ENCODE measurements at regions not wholly inside any gene's neighbourhood (a gene's known extent, or its start where the extent isn't known, plus 50 kb on each side); places are given as distances from the start of the nearest gene placed in this dataset.
"Not testable (repeated sequence)": the region's sequence is repeated elsewhere in the genome, so short reads cannot be mapped to it uniquely, and the experiment has no call there.

DNA sequence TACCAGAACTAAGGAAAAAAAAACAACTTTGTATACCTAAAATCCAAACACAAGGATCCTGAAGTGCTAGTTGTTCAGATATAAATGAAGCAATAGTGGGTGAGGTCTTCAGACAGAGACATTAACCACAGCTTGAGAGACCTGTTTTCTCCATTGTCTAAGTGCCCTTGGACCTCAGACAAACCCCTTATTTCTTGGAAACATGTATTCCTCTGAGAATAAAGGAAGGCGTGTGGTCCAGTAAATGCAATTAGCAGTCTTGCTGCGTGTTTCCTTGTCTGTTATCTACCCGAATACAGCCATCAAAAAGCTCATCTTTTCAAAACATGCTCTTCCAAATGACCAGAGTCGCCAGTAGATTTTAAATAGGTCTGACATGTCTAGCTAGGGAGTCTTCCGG lies 291.1 kb upstream of the NFIA start:
- no peak for FAIRE-seq

DNA sequence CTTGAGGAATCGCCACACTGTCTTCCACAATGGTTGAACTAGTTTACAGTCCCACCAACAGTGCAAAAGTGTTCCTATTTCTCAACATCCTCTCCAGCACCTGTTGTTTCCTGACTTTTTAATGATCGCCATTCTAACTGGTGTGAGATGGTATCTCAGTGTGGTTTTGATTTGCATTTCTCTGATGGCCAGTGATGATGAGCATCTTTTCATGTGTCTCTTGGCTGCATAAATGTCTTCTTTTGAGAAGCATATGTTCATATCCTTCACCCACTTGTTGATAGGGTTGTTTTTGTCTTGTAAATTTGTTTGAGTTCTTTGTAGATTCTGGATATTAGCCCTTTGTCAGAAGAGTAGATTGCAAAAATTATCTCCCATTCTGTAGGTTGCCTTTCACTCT lies 309.3 kb upstream of the NFIA start:
- not testable (repeated sequence) for FAIRE-seq

DNA sequence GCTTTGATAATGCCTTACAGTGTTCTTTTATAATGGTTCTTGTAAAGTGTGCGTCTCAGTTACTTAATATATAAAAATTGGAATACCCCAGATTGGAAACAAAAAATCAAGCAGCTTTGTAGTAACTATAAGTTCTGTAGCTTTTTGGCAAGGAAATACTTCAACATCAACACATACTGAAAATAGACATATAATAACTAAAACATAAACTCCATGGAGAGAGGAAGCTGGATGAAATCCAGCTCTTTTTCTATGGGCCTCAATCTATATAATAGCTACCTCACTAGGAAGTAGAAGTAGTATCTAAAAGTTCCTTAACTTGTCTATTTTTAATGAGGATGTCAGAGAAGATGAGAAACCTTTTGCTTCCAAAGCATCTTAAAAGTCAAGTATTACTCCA lies 313.3 kb upstream of the NFIA start:
- FAIRE-seq, result no peak

DNA sequence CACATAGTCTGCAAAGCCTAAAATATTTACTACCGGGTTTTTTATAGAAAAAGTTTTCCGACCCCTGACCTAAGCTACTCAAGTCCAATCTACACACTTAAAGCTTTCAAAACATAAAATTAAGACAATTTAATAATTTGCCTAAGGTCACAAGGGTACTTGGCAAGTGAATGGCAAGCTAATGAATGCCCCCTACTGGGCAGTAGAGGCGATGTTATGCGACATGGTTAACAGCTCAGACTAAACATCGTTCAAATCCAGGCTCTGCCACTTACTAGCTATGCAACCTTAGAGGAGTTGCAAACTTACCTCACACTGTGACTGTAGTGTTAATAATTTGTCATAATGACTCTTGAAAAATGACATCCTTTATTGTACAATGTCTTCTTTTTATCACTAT lies 317.2 kb upstream of the NFIA start:
- FAIRE-seq, result no peak

DNA sequence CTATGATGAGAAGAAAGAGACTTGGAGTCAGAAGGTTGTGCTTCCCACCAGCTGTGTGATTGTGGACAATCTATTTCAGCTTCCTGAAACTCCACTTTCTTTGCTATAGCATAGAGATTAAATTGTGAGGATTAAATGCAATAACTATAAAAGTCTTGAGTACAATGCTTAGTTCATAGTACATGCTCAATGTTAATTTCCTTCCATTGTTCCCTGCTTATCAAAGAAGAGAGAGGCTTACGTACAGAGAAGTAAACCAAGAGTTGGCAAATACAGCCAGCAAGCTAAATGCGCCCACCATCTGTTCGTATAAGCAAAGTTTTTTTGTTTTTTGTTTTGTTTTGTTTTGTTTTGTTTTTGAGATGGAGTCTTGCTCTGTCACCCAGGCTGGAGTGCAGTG lies 317.9 kb upstream of the NFIA start:
- no peak for FAIRE-seq

DNA sequence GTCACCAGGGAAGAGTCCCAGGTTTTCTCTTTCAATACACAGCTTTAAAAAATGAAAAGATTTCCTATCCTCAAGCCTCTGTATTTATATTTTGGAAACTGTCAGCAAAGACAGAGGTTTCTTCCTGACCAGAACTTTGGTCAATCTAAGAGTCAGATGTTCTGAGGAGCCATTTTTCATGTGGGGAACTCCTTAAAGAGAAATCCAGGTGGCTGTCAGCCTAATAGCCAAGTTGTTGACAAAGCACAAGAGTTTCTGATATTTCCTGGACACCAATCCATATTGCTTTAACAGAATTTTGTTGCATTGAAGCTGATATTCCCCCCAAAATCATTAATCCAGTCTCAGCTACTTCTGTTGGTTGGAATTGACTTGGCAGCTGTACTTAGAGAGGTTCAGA lies 318.6 kb upstream of the NFIA start:
- no peak for FAIRE-seq

DNA sequence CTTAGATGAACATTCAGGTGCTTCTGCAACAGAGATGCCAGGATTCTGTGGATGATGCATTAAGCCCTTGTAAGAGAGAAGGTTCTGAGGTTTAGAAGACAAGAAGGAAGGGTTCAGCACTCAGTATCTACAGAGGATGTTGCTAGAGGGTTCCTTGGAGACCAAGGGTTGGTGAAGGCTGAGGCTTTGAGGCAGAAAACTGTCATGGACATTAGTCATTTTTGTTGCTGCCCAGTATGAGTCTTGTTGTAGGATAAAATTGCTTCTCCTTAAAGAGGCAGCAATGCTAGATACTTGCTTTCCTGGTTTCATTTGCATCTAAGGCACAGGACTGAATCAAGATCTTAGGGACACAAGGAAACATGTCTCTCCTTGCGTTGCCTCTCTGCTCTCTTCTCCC lies 319.4 kb upstream of the NFIA start:
- no peak for FAIRE-seq

DNA sequence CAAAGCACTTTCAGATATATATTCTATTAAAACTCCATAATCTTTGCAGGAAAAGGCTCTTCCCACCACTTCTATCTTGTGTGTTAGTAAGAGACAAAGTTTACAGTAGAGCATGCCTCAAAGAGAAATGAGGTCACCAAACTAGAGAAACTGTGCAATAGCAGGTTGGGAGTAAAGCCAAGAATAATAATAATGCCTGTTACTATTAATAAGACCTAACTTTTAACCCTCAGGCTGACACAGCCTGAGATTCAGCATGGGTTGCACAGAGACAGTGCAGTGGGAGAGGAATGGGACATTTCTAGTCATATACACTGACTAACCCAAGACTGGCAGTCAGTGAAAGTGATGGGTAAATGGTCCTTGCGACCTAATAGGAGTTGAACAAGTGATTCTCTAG lies 320.2 kb upstream of the NFIA start:
- no peak for FAIRE-seq

DNA sequence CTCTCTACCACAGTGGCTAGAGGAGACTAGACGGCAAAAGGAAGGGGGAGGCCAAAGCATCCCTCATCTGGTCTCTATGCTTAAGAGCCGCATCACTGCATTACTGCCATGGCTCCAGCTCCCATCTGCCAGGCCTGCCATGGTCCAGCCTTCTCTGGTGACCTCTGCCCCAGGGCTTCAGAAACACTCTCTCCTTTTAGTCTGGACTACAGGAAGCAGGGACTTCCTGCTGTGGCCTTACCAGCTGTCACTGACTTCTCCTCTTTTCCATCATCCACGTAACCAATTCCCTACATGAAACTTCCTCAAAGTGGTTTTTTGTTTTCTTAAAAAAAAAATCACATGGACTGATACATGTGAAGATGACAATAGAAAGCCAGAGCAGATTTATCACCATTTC lies 323.1 kb upstream of the NFIA start:
- no peak for FAIRE-seq

DNA sequence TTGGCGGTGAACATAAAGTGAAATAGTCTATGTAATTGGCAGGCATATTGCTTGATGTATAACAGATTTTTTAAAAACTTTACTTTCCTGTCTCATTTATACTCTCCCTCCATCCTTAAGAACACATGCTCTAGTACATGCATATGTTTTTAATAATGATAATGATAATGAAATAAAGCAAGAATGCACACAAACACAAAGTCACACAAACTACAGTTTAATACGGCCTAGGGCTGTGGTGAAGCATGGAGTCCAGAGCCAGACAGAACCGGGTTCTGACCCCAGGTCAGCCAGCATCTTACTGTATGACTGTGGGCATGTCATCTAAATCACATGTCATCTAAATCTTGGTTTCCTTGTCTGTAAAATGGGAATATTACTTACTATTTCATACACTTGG lies 324.9 kb upstream of the NFIA start:
- FAIRE-seq, result no peak

DNA sequence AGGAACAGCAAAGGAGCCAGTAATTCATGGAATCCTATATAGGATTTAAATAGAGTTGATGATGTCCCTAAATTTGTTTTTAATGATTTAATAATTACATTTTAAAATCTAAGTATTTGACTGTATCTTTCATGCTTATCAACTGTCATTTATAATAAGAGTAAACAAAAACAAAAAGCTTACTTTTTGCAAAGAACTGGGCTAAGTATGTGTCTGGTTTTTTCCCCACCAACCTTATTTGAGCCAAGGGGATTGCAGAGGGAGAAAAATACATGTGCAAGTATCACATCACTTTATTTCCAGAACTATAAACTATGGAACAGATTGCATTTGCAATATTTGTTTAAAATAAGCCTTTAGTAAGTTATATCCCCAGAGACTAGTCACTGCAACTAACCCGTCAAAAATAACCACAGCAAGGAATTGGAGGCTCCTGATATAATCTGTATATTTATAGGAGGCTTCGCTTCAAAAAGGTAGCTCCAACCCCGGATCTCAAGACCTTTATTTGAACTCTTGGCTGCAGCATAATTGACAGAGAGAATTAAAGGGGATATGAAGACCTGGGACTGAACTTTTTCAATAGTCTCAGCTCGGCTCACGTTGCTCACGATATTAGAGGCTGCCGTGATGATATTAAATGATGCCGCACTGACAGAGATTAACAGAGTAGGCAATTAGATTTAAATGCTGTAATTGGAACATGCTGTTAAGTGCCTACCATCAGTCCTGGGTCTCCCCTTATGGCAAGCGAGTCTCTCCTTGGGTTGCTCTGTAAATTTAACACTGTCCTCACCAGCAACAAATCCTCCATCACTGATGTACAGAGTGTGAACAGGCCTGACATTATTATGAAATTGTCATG lies 329.1 kb upstream of the NFIA start:
- FAIRE-seq, result no peak

DNA sequence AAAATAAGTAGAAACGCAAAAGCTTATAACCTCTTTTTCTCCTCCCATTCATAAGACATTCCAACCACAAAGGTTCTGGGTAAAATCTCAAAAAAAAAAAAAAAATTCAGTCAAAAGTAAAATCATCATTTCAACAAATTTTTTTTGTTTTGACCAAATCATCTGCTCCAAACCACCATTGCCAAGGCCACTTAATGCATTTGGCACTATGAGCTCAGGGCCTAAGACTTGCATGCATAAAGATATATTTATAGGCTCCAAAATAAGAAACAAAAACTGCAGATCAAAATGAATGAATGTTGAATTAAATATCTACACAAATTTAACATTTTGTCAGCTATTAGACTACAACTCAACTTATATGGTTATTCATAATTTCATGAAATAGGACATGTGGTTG lies 331.1 kb upstream of the NFIA start:
- FAIRE-seq, result no peak

DNA sequence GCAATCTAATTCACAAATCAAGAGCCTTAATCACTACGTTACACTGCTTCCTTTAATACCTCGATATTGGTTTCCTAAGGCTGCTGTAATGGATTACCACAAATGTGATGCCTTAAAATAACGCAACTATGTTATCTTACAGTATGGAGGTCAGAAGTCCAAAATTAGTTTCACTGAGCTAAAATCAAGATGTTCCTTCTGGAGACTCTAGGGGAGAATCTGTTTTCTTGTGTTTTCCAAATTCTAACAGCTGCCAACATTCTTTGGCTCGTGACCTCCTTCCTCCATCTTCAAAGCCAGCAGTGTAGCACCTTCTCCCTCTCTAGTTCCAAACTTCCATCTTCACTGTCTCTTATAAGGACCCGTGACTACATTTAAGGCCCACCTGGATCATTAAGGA lies 335.0 kb upstream of the NFIA start:
- no peak for FAIRE-seq

DNA sequence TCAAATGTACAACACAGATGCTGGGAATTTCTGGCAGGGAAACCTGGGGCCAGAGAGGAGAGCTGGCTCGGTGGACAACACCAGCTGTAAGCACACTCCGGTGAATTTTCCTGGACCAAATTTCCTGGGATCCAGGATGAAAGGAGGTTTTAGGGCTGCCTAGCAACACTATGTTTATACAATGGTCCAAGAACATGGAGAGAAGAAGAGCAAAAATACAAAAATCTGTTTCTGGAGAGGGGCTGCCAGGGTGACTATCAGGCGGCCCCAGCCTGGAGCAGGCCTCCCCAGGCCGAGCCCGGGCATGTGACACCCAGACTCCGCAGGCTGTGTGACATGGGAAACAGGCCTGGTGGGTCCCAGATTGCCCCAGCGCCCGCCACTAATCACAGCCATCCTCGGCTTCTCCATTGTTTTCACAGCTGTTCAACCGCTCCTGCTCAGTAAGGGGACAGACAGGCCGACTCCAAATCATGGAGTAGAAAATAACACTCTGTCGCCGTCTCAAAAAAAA lies 336.0 kb upstream of the NFIA start:
- FAIRE-seq, result no peak

DNA sequence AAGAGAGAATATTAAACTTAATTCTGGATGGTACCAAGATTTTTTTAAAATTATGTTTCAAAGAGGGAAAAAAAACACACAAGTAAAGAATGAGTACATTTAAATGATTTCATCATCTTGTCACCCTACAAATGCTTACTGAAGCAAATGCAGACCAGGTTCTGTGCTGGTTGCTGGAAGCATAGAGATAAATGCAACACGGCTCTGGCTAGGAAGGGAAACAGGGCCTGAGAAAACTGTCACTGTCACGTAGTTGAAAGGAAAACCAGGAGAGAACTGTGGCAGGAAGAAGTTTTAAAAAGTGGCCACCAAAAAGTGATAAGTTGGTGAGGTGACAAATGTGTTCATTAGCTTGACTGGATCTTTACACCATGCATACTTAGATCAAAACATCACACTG lies 336.9 kb upstream of the NFIA start:
- FAIRE-seq, result no peak

DNA sequence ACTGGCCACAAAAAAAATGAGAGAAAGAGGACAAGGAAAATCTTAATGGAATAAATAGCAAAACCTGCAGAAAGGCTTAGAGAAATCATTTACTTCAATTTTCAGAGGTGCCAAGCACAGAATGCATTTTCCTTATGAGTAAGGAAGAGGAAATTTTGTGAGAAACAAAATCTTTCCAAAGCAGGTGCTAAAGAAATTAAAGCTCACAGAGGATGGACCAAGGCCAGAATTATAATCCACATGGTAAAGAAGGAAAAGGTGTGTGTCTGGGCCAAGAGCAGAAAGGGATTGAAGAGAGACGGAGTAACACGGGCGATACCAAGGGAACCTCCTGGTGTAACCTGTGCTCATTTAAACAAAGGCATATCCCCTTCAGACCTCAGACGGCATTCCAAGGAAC lies 340.0 kb upstream of the NFIA start:
- FAIRE-seq, result no peak

DNA sequence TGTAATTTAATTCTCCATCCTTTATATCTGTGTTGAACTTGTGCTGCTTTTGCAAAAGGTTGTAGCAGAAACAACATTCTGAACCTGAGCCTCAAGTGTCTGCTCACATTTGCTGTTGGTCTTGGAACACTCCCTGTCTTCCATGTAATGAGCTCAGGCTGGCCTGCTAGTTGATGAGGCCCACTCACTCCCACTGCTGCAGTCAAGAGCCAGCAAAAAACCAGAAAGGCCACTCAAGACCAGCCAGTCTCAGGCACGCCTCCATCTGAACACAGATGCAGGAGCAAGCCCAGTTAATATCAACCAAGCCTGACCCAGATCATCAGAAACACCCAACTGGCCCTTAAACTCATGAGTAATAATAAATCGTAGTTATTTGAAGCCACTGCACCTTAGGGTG lies 342.2 kb upstream of the NFIA start:
- no peak for FAIRE-seq

DNA sequence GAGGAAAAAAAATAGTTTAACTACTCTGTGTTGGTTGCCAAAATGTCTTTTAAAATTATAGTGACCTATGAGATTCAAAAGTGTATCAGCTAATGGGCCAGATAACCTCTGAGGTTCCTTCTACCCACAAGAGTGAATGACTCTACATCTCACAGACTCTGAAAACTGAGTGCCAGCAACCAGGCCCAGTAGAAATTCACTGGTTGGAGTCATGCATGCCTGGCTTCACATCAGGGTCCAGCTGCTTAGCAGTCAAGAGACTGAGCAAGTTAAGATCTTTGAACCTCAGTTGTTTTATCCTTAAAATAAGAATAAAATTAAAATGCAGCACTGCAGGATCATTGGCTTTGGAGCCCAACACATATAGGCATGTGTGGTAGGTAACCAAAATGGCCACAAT lies 342.6 kb upstream of the NFIA start:
- FAIRE-seq, result no peak

DNA sequence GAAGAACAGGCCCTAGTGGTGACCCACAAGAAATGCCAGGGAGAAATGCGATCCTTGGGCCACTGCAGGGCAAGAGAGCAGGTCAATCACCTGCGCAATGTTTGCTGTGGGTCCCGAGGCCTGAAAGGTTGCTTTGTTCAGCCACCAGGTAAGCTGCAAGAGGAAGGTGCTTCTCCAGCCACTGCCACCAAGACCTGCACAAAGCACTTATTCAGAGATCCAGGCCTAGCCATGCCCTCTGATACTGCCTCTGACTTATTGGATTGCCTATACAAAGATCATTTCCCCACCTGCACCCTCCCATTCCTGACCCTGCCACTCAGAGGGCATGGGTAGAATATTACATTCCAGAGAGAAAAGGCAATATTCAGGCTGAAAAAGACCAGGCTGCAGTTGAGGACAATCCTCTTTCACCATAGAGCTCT lies 349.4 kb upstream of the NFIA start:
- no peak for FAIRE-seq

DNA sequence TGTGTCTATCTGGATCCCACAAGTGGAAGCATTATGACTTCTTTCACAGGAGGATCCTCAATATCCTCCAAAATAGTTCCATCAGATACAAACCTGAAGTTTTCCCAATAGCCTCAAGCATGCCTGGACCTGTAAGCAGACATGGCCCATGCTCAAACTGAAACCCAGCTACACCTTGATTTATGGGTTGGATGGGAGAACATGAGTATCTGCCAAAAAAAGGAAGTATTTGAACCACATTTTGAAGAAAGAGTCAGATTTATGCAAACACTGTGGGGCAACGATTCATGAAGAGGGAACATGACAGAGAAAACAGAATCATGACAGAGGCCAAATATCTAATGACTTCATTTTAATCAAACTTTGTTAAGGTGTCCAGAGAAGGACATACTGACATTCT lies 351.0 kb upstream of the NFIA start:
- no peak for FAIRE-seq

DNA sequence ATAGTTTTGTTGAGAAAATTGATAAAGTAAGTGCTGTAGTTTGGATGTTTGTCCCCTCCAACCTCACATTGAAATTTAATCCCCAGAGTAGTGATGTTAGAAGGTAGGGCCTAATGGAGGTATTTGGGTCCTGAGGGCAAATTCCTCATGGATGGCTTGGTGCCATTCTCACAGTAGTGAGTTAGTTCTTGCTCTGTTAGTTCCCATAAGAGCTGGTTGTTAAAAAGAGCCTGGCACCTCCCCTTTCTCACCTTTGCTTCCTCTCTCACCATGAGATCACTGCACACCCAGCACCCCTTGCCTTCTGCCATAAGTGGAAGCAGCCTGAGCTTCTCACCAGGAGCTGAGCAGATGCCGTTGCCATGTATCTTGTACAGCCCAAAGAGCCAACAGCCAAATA lies 354.8 kb upstream of the NFIA start:
- FAIRE-seq, result no peak

DNA sequence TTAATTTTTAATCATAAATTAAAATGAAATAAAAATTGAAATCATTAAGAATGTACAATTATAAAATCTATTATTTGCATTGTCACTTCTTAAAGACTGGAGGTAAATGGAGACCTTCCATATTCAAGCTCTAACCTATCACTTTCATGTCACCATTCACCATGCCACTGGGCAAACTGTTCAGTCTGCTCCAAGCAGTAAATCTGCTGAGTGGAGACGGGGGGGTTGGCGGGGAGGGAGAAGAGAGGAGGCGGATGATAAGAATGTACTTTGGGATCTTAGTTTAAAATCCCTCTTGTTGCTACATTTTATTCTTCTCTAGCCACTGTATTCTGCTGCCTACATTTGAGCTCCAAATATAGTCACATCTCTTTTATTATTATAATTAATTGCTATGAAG lies 365.9 kb upstream of the NFIA start:
- no peak for FAIRE-seq

DNA sequence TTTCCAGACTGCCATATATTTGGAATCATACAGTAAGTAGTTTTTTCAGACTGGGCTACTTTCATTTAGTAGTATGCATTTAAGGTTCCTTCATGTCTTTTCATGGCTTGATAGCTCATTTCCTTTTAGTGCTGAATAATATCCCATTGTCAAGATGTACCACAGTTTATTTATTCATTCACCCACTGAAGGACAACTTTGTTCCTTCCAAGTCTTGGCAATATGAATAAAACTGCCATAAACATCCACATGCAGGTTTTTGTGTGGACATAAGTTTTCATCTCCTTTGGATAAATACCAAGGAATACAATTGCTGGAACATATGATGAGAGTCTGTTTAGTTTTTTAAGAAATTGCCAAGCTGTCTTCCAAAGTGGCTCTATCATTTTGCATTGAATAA lies 366.4 kb upstream of the NFIA start:
- no peak for FAIRE-seq

DNA sequence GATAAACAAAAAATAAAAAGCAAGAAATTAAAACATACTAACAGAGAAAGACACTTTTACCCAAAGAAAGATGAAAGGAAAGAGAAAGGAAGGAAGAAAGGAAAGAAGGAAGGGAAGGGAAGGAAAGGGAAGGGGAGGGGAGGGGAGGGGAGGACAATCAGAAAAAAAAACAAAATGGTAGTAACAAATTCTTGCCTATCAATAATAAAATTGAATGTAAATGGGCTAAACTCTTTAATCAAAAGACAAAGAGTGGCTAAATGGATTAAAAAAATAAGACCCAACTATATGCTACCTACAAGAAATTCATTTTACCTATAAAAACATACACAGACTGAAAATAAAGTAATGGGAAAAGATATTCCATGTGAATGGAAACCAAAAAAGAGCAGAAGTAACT lies 372.9 kb upstream of the NFIA start:
- FAIRE-seq, result no peak

DNA sequence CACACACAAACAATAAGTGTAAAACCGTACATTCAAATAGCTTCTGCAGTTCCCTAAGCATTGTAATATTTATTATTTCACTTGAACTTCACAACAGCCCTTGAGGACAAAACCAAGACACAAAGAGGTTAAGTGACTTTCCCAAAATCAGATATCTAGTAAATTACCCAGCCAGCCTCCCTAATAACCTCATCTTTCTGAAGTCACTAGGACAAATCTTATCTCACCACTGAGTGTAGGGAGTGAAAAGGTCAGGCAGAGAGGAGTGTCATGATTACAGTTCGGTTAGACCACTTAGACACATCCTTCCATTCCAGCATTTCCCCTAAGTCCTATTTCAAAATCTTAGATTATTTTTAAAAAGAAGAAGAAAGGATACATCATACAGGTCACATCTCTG lies 377.3 kb upstream of the NFIA start:
- FAIRE-seq, result no peak

All from endometrium (tissue), 2 donors.